DOHH2 (cell line): ENCODE measurements at regions not wholly inside any gene's neighbourhood (a gene's known extent, or its start where the extent isn't known, plus 50 kb on each side); places are given as distances from the start of the nearest gene placed in this dataset.

Experiments
- H3F3A ChIP-seq: fragments of 200-600 bp; sonication (generic), shearing (Covaris generic); 2 replicates; pipeline ENCODE4 v1.6.0; 2016; ENCODE audit warnings: antibody characterized with exemption, mild to moderate bottlenecking; ENCODE audit not compliant: control insufficient read depth, insufficient read depth
- H3K27ac ChIP-seq: fragments of 200-600 bp; sonication (generic); 2 replicates; pipeline ENCODE4 v1.5.1; 2014; ENCODE audit warnings: low read depth, mild to moderate bottlenecking, low read length, moderate library complexity
- H3K27me3 ChIP-seq: fragments of 200-600 bp; sonication (generic); 2 replicates; pipeline ENCODE4 v1.6.1; 2014; ENCODE audit warnings: mild to moderate bottlenecking, low read length, mixed read lengths; ENCODE audit not compliant: control insufficient read depth
- H3K36me3 ChIP-seq: fragments of 200-600 bp; sonication (generic); 2 replicates; pipeline ENCODE4 v1.6.1; 2014; ENCODE audit warnings: mild to moderate bottlenecking, low read length, moderate library complexity, mixed read lengths; ENCODE audit not compliant: control insufficient read depth
- H3K4me1 ChIP-seq: fragments of 200-600 bp; sonication (generic); 2 replicates; pipeline ENCODE4 v1.6.1; 2014; ENCODE audit warnings: mild to moderate bottlenecking, low read length, mixed read lengths; ENCODE audit not compliant: control insufficient read depth
- H3K4me2 ChIP-seq: fragments of 200-600 bp; sonication (generic); 2 replicates; pipeline ENCODE4 v1.6.0; 2014; ENCODE audit warnings: mild to moderate bottlenecking, low read length, moderate library complexity
- H3K4me3 ChIP-seq: fragments of 200-600 bp; sonication (generic); 2 replicates; pipeline ENCODE4 v1.5.1; 2014; ENCODE audit warnings: mild to moderate bottlenecking, low read length, mixed read lengths
- H3K79me2 ChIP-seq: fragments of 200-600 bp; sonication (generic); 2 replicates; pipeline ENCODE4 v1.6.1; 2014; ENCODE audit warnings: mild to moderate bottlenecking, low read length, mixed read lengths; ENCODE audit not compliant: control insufficient read depth
- H3K9me2 ChIP-seq: fragments of 200-600 bp; sonication (generic); replicated peaks from 2 replicates; pipeline ENCODE4 v1.6.1; 2014; ENCODE audit warnings: mild to moderate bottlenecking, low read length, mixed read lengths; ENCODE audit not compliant: control insufficient read depth
- H3K9me3 ChIP-seq: fragments of 200-600 bp; sonication (generic); 2 replicates; pipeline ENCODE4 v1.6.1; 2014; ENCODE audit warnings: antibody characterized with exemption, low read length, mixed read lengths; ENCODE audit not compliant: control insufficient read depth, insufficient read depth
- H4K20me1 ChIP-seq: fragments of 200-600 bp; sonication (generic); 2 replicates; pipeline ENCODE4 v1.6.0; 2014; ENCODE audit warnings: low read depth, mild to moderate bottlenecking, antibody characterized with exemption, low read length, moderate library complexity; ENCODE audit not compliant: control insufficient read depth, insufficient read depth
- CTCF ChIP-seq: fragments of 200-600 bp; sonication (generic); IDR thresholded peaks from one replicate; pipeline ENCODE4 v1.5.1; 2014; ENCODE audit warnings: antibody characterized with exemption, mild to moderate bottlenecking, low read depth, low read length; ENCODE audit not compliant: poor library complexity, severe bottlenecking
- EZH2phosphoT487 ChIP-seq: fragments of 200-600 bp; sonication (generic); IDR thresholded peaks from 2 replicates; pipeline ENCODE4 v1.6.1; 2017; ENCODE audit warnings: borderline replicate concordance, mild to moderate bottlenecking, antibody characterized with exemption, low read length, moderate library complexity, mixed read lengths

GRCh38 chr10:70993051-70993450 is 104.7 kb upstream of the PCBD1 start:
- Histone ChIP-seq H3K4me3 (no peak overlapping the region), H3K36me3 (no peaks in the 10 kb centered on the region), H4K20me1 (no peaks in the 10 kb centered on the region), H3K27me3 (no peaks in the 10 kb centered on the region; the same call in 1 of the 2 replicates), H3K4me2 (no peak overlapping the region), H3K9me3 (no peaks in the 10 kb centered on the region), H3K79me2 (no peaks in the 10 kb centered on the region), H3F3A (no peaks in the 10 kb centered on the region), H3K9me2 (no peaks in the 10 kb centered on the region), H3K4me1 (no peaks in the 10 kb centered on the region), H3K27ac (no peak overlapping the region)
- TF ChIP-seq CTCF, result no peak
- TF ChIP-seq EZH2phosphoT487, result no peak

GRCh38 chr10:70996549-70996948 is 108.2 kb upstream of the PCBD1 start:
- Histone ChIP-seq H4K20me1 (no peaks in the 10 kb centered on the region), H3K9me2 (no peaks in the 10 kb centered on the region), H3F3A (no peaks in the 10 kb centered on the region), H3K36me3 (no peaks in the 10 kb centered on the region), H3K4me3 (no peak overlapping the region), H3K9me3 (no peaks in the 10 kb centered on the region), H3K27me3 (no peaks in the 10 kb centered on the region; the same call in 1 of the 2 replicates), H3K4me2 (no peak overlapping the region), H3K79me2 (no peaks in the 10 kb centered on the region), H3K27ac (no peak overlapping the region), H3K4me1 (no peaks in the 10 kb centered on the region)
- no peak for TF ChIP-seq EZH2phosphoT487

- no peak overlapping the region for H3K4me3 ChIP-seq
- TF ChIP-seq CTCF, result no peak
- TF ChIP-seq EZH2phosphoT487, result no peak
- H3K27me3 ChIP-seq, result no peaks in the 10 kb centered on the region; the same call in 1 of the 2 replicates
- no peak overlapping the region for H3K4me2 ChIP-seq
- no peaks in the 10 kb centered on the region for H3K9me3 ChIP-seq
- H3K27ac ChIP-seq, result no peak overlapping the region
- H4K20me1 ChIP-seq, result no peaks in the 10 kb centered on the region
- H3K36me3 ChIP-seq, result no peaks in the 10 kb centered on the region
- H3K79me2 ChIP-seq, result no peaks in the 10 kb centered on the region
- no peaks in the 10 kb centered on the region for H3K4me1 ChIP-seq
- no peaks in the 10 kb centered on the region for H3F3A ChIP-seq
- no peaks in the 10 kb centered on the region for H3K9me2 ChIP-seq
Measured at GRCh38 chr10:70997236-70997635, 108.9 kb upstream of the PCBD1 start.

- Histone ChIP-seq H3K4me2 (no peak overlapping the region), H3K36me3 (no peaks in the 10 kb centered on the region), H3K4me3 (no peak overlapping the region), H3K27me3 (no peaks in the 10 kb centered on the region; the same call in 1 of the 2 replicates), H3F3A (no peaks in the 10 kb centered on the region), H3K27ac (no peak overlapping the region), H3K9me2 (no peaks in the 10 kb centered on the region), H3K9me3 (no peaks in the 10 kb centered on the region), H3K79me2 (no peaks in the 10 kb centered on the region), H3K4me1 (no peaks in the 10 kb centered on the region), H4K20me1 (no peaks in the 10 kb centered on the region)
- no peak for TF ChIP-seq CTCF
- TF ChIP-seq EZH2phosphoT487, result no peak
Measured at GRCh38 chr10:70998086-70998485, 109.7 kb upstream of the PCBD1 start.
